ENCODE measurements at regions not wholly inside any gene's neighbourhood (a gene's known extent, or its start where the extent isn't known, plus 50 kb on each side); places are given as distances from the start of the nearest gene placed in this dataset.

DNA sequence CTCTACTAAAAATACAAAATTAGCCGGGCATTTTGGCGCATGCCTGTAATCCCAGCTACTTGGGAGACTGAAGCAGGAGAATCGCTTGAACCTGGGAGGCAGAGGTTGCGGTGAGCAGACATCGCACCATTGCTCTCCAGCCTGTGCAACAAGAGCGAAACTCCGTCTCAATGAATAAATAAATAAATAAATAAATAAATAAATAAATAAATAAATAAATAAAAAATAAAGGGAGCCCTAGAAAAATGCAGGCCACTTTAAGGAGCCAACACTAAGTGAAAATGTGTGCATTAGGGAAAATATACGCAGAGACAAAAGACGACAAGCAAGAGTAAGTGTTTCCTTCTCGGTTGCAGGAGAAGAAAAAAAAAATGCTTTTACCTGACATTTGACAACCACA lies 132.6 kb upstream of the CDH10 start (continued):
- TF ChIP-seq, protein P1, sequence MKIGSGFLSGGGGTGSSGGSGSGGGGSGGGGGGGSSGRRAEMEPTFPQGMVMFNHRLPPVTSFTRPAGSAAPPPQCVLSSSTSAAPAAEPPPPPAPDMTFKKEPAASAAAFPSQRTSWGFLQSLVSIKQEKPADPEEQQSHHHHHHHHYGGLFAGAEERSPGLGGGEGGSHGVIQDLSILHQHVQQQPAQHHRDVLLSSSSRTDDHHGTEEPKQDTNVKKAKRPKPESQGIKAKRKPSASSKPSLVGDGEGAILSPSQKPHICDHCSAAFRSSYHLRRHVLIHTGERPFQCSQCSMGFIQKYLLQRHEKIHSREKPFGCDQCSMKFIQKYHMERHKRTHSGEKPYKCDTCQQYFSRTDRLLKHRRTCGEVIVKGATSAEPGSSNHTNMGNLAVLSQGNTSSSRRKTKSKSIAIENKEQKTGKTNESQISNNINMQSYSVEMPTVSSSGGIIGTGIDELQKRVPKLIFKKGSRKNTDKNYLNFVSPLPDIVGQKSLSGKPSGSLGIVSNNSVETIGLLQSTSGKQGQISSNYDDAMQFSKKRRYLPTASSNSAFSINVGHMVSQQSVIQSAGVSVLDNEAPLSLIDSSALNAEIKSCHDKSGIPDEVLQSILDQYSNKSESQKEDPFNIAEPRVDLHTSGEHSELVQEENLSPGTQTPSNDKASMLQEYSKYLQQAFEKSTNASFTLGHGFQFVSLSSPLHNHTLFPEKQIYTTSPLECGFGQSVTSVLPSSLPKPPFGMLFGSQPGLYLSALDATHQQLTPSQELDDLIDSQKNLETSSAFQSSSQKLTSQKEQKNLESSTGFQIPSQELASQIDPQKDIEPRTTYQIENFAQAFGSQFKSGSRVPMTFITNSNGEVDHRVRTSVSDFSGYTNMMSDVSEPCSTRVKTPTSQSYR (CRISPR knock-in tag; IDR thresholded peaks at IDR 0.05): no peak
- no peak for TF ChIP-seq NR3C1 (CRISPR knock-in tag; conservative IDR thresholded peaks at IDR 0.05; ENCODE audit: low read depth)
- TF ChIP-seq ZNF219 (CRISPR knock-in tag; IDR thresholded peaks at IDR 0.05; ENCODE audit: borderline replicate concordance): no peak
- no peak for TF ChIP-seq NR1H2 (CRISPR knock-in tag; IDR thresholded peaks at IDR 0.05)
- TF ChIP-seq SMAD3 (CRISPR knock-in tag; IDR thresholded peaks at IDR 0.05; ENCODE audit: borderline replicate concordance): no peak
- no peak for TF ChIP-seq TCF7 (CRISPR knock-in tag; IDR thresholded peaks at IDR 0.05; ENCODE audit: low read depth)
- TF ChIP-seq JUN (CRISPR knock-in tag; IDR thresholded peaks at IDR 0.05): no peak
- no peak for TF ChIP-seq JAZF1 (CRISPR knock-in tag; IDR thresholded peaks at IDR 0.05)
- TF ChIP-seq, protein P2, sequence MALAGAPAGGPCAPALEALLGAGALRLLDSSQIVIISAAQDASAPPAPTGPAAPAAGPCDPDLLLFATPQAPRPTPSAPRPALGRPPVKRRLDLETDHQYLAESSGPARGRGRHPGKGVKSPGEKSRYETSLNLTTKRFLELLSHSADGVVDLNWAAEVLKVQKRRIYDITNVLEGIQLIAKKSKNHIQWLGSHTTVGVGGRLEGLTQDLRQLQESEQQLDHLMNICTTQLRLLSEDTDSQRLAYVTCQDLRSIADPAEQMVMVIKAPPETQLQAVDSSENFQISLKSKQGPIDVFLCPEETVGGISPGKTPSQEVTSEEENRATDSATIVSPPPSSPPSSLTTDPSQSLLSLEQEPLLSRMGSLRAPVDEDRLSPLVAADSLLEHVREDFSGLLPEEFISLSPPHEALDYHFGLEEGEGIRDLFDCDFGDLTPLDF (CRISPR knock-in tag; IDR thresholded peaks at IDR 0.05): no peak
- TF ChIP-seq IRF2 (CRISPR knock-in tag; IDR thresholded peaks at IDR 0.05; ENCODE audit: borderline replicate concordance, low read depth): no peak

DNA sequence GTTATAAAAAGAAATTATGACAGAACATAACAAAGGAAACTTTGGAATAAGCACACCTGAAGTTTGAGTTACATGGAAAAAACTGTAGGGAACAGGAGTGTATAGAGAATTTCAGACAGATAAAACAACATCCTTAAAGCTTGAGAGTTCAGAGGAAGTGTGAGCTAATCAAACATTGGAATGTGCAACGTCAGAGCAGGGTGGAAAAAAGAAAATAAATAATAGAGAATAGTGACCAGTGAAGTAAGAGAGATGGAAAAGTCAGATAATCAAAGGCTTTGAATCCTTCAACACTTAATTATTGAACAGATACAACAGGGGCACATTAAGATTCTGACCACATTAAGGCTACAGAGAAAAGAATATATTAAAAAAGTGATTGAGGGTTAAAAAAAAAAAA lies 128.5 kb upstream of the CDH10 start:
- no peak overlapping the region for H3K4me3 Mint-ChIP-seq
- POLR2A ChIA-PET: no interaction called here
- CTCF ChIA-PET: no interaction called here
- H3K36me3 Mint-ChIP-seq: no peaks in the 10 kb centered on the region; the same call in 1 of the 2 replicates
- ATAC-seq (no peak), DNase-seq (ENCODE audit: low spot score) (no peak)
- no peak overlapping the region for H3K27ac Mint-ChIP-seq
- no peak for TF ChIP-seq ZNF138 (CRISPR knock-in tag; conservative IDR thresholded peaks at IDR 0.05)
- TF ChIP-seq ZNF396 (CRISPR knock-in tag; IDR thresholded peaks at IDR 0.05; ENCODE audit: borderline replicate concordance): no peak
- no peak for TF ChIP-seq MYBL2 (CRISPR knock-in tag; IDR thresholded peaks at IDR 0.05)
- no peak for TF ChIP-seq ZBTB21 (CRISPR knock-in tag; IDR thresholded peaks at IDR 0.05; ENCODE audit: borderline replicate concordance)
- TF ChIP-seq, protein P3, sequence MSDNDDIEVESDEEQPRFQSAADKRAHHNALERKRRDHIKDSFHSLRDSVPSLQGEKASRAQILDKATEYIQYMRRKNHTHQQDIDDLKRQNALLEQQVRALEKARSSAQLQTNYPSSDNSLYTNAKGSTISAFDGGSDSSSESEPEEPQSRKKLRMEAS (CRISPR knock-in tag; IDR thresholded peaks at IDR 0.05): no peak
- no peak for TF ChIP-seq RORB (CRISPR knock-in tag; IDR thresholded peaks at IDR 0.05)
- no peak for TF ChIP-seq TEAD4 (CRISPR knock-in tag; IDR thresholded peaks at IDR 0.05)
- TF ChIP-seq, protein P4, sequence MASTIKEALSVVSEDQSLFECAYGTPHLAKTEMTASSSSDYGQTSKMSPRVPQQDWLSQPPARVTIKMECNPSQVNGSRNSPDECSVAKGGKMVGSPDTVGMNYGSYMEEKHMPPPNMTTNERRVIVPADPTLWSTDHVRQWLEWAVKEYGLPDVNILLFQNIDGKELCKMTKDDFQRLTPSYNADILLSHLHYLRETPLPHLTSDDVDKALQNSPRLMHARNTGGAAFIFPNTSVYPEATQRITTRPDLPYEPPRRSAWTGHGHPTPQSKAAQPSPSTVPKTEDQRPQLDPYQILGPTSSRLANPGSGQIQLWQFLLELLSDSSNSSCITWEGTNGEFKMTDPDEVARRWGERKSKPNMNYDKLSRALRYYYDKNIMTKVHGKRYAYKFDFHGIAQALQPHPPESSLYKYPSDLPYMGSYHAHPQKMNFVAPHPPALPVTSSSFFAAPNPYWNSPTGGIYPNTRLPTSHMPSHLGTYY (CRISPR knock-in tag; IDR thresholded peaks at IDR 0.05): no peak
- no peak for TF ChIP-seq EMX1 (CRISPR knock-in tag; IDR thresholded peaks at IDR 0.05)
- TF ChIP-seq TP53 (CRISPR knock-in tag; IDR thresholded peaks at IDR 0.05): no peak
- TF ChIP-seq, protein P5, sequence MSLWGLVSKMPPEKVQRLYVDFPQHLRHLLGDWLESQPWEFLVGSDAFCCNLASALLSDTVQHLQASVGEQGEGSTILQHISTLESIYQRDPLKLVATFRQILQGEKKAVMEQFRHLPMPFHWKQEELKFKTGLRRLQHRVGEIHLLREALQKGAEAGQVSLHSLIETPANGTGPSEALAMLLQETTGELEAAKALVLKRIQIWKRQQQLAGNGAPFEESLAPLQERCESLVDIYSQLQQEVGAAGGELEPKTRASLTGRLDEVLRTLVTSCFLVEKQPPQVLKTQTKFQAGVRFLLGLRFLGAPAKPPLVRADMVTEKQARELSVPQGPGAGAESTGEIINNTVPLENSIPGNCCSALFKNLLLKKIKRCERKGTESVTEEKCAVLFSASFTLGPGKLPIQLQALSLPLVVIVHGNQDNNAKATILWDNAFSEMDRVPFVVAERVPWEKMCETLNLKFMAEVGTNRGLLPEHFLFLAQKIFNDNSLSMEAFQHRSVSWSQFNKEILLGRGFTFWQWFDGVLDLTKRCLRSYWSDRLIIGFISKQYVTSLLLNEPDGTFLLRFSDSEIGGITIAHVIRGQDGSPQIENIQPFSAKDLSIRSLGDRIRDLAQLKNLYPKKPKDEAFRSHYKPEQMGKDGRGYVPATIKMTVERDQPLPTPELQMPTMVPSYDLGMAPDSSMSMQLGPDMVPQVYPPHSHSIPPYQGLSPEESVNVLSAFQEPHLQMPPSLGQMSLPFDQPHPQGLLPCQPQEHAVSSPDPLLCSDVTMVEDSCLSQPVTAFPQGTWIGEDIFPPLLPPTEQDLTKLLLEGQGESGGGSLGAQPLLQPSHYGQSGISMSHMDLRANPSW (CRISPR knock-in tag; conservative IDR thresholded peaks at IDR 0.05; ENCODE audit: low read depth): no peak
- no peak for TF ChIP-seq CBFB (CRISPR knock-in tag; IDR thresholded peaks at IDR 0.05; ENCODE audit: low read depth)
- TF ChIP-seq, protein P6, sequence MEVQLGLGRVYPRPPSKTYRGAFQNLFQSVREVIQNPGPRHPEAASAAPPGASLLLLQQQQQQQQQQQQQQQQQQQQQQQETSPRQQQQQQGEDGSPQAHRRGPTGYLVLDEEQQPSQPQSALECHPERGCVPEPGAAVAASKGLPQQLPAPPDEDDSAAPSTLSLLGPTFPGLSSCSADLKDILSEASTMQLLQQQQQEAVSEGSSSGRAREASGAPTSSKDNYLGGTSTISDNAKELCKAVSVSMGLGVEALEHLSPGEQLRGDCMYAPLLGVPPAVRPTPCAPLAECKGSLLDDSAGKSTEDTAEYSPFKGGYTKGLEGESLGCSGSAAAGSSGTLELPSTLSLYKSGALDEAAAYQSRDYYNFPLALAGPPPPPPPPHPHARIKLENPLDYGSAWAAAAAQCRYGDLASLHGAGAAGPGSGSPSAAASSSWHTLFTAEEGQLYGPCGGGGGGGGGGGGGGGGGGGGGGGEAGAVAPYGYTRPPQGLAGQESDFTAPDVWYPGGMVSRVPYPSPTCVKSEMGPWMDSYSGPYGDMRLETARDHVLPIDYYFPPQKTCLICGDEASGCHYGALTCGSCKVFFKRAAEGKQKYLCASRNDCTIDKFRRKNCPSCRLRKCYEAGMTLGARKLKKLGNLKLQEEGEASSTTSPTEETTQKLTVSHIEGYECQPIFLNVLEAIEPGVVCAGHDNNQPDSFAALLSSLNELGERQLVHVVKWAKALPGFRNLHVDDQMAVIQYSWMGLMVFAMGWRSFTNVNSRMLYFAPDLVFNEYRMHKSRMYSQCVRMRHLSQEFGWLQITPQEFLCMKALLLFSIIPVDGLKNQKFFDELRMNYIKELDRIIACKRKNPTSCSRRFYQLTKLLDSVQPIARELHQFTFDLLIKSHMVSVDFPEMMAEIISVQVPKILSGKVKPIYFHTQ (CRISPR knock-in tag; IDR thresholded peaks at IDR 0.05): no peak
- no peak for TF ChIP-seq SP1 (CRISPR knock-in tag; conservative IDR thresholded peaks at IDR 0.05)
- TF ChIP-seq, protein P7, sequence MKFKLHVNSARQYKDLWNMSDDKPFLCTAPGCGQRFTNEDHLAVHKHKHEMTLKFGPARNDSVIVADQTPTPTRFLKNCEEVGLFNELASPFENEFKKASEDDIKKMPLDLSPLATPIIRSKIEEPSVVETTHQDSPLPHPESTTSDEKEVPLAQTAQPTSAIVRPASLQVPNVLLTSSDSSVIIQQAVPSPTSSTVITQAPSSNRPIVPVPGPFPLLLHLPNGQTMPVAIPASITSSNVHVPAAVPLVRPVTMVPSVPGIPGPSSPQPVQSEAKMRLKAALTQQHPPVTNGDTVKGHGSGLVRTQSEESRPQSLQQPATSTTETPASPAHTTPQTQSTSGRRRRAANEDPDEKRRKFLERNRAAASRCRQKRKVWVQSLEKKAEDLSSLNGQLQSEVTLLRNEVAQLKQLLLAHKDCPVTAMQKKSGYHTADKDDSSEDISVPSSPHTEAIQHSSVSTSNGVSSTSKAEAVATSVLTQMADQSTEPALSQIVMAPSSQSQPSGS (CRISPR knock-in tag; IDR thresholded peaks at IDR 0.05; ENCODE audit: borderline replicate concordance, low read depth): no peak
- no peak for TF ChIP-seq CREB1 (CRISPR knock-in tag; IDR thresholded peaks at IDR 0.05)
- no peaks in the 10 kb centered on the region for H3K4me1 Mint-ChIP-seq
- no peaks in the 10 kb centered on the region; the same call in 1 of the 2 replicates for H3K27me3 Mint-ChIP-seq (ENCODE audit: low read depth)
- peaks cover 8% of the 10 kb centered on the region for H3K9me3 Mint-ChIP-seq

Measured in WTC11 (cell line).